ENCODE measurements at regions not wholly inside any gene's neighbourhood (a gene's known extent, or its start where the extent isn't known, plus 50 kb on each side); places are given as distances from the start of the nearest gene placed in this dataset.

- TF ChIP-seq, protein P1, sequence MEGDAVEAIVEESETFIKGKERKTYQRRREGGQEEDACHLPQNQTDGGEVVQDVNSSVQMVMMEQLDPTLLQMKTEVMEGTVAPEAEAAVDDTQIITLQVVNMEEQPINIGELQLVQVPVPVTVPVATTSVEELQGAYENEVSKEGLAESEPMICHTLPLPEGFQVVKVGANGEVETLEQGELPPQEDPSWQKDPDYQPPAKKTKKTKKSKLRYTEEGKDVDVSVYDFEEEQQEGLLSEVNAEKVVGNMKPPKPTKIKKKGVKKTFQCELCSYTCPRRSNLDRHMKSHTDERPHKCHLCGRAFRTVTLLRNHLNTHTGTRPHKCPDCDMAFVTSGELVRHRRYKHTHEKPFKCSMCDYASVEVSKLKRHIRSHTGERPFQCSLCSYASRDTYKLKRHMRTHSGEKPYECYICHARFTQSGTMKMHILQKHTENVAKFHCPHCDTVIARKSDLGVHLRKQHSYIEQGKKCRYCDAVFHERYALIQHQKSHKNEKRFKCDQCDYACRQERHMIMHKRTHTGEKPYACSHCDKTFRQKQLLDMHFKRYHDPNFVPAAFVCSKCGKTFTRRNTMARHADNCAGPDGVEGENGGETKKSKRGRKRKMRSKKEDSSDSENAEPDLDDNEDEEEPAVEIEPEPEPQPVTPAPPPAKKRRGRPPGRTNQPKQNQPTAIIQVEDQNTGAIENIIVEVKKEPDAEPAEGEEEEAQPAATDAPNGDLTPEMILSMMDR (conservative IDR thresholded peaks at IDR 0.05 in 1 of 2, IDR thresholded peaks at IDR 0.05 in 1 of 2; ENCODE audit: extremely low read depth in 1 of 2, insufficient read depth in 1 of 2, low read depth in 1 of 2, low read length in 2 of 2): no peak
- no peak for TF ChIP-seq EZH2 (IDR thresholded peaks at IDR 0.05; ENCODE audit: borderline replicate concordance, low read length)
These were observed 419.4 kb upstream of the CELF2 start for GRCh38 chr10:10598297-10598696.

Measured in mammary epithelial cell (primary cell).